Suppressor macrophage treated with lipopolysaccharide for 1 hour (primary cell): ENCODE measurements at regions not wholly inside any gene's neighbourhood (a gene's known extent, or its start where the extent isn't known, plus 50 kb on each side); places are given as distances from the start of the nearest gene placed in this dataset.

Experiments used
- DNase-seq, 3 donors: peaks; one replicate each; pipeline ENCODE4 v3.0.0-alpha.2; 2020 to 2022

- DNase-seq: no peak
These were observed 50.0 kb upstream of the LYVE1 start for GRCh38 chr11:10618490-10618889.
